ENCODE measurements at regions not wholly inside any gene's neighbourhood (a gene's known extent, or its start where the extent isn't known, plus 50 kb on each side); places are given as distances from the start of the nearest gene placed in this dataset.

GRCh38 chr5:53392073-53392472 is 88.4 kb upstream of the FST start:
- BruUV-seq (replicated peaks) = no TSS peak
- CTCF ChIA-PET (ENCODE audit: unreplicated experiment) = no interaction called here
- H4K20me1 ChIP-seq (ENCODE audit: insufficient read depth, low read length) = no peaks in the 10 kb centered on the region

GRCh38 chr5:53394808-53395207 is 85.6 kb upstream of the FST start:
- no peak for DNase-seq (ENCODE audit: low spot score)
- TF ChIP-seq CTCF (conservative IDR thresholded peaks at IDR 0.05; ENCODE audit: low read length) (no peak), EZH2phosphoT487 (IDR thresholded peaks at IDR 0.05; ENCODE audit: borderline replicate concordance, low read depth, low read length) (no peak)
- H3K79me2 ChIP-seq (ENCODE audit: insufficient read depth, low read depth, low read length) = no peaks in the 10 kb centered on the region
- ChIA-PET CTCF (ENCODE audit: unreplicated experiment) (no interaction called here), POLR2A (no interaction called here)
- no peaks in the 10 kb centered on the region for H3K9me2 ChIP-seq (ENCODE audit: insufficient read depth, low read length)
- H3K27ac ChIP-seq (ENCODE audit: low read depth, low read length, poor library complexity, severe bottlenecking) = no peak overlapping the region
- no peaks in the 10 kb centered on the region for H3K36me3 ChIP-seq (ENCODE audit: insufficient read depth, low read length)
- H3K9me3 ChIP-seq (ENCODE audit: low read length) = no peaks in the 10 kb centered on the region
- H2AFZ ChIP-seq (ENCODE audit: low read length) = no peak overlapping the region
- H3K4me3 ChIP-seq (ENCODE audit: low read depth, low read length, poor library complexity, severe bottlenecking) = no peak overlapping the region
- no peaks in the 10 kb centered on the region for H4K20me1 ChIP-seq (ENCODE audit: insufficient read depth, low read length)
- no peaks in the 10 kb centered on the region for H3K4me1 ChIP-seq (ENCODE audit: insufficient read depth, low read length, poor library complexity, severe bottlenecking)
- no TSS peak for BruUV-seq (replicated peaks)
- intact Hi-C loops (cut with micrococcal nuclease; ENCODE audit: unreplicated experiment) = no loop called here
- no peak overlapping the region for H3K4me2 ChIP-seq (ENCODE audit: low read length)

More at GRCh38 chr5:53392073-53392472, 88.4 kb upstream of the FST start:
- Histone ChIP-seq H3K36me3 (ENCODE audit: insufficient read depth, low read length) (no peaks in the 10 kb centered on the region), H3K79me2 (ENCODE audit: insufficient read depth, low read depth, low read length) (no peaks in the 10 kb centered on the region), H3K4me1 (ENCODE audit: insufficient read depth, low read length, poor library complexity, severe bottlenecking) (no peaks in the 10 kb centered on the region), H3K9me3 (ENCODE audit: low read length) (no peaks in the 10 kb centered on the region), H3K9me2 (ENCODE audit: insufficient read depth, low read length) (no peaks in the 10 kb centered on the region), H3K4me3 (ENCODE audit: low read depth, low read length, poor library complexity, severe bottlenecking) (no peak overlapping the region), H3K4me2 (ENCODE audit: low read length) (no peak overlapping the region), H2AFZ (ENCODE audit: low read length) (no peak overlapping the region), H3K27ac (ENCODE audit: low read depth, low read length, poor library complexity, severe bottlenecking) (no peak overlapping the region)
- intact Hi-C loops (cut with micrococcal nuclease; ENCODE audit: unreplicated experiment) = no loop called here
- TF ChIP-seq CTCF (conservative IDR thresholded peaks at IDR 0.05; ENCODE audit: low read length) (no peak), EZH2phosphoT487 (IDR thresholded peaks at IDR 0.05; ENCODE audit: borderline replicate concordance, low read depth, low read length) (no peak)
- POLR2A ChIA-PET = no interaction called here
- no peak for DNase-seq (ENCODE audit: low spot score)

GRCh38 chr5:53397141-53397757 is 83.2 kb upstream of the FST start:
- CTCF ChIA-PET (ENCODE audit: unreplicated experiment) = no interaction called here
- POLR2A ChIA-PET = no interaction called here
- H3K4me1 ChIP-seq (ENCODE audit: insufficient read depth, low read length, poor library complexity, severe bottlenecking) = no peaks in the 10 kb centered on the region
- no TSS peak for BruUV-seq (replicated peaks)
- TF ChIP-seq EZH2phosphoT487 (IDR thresholded peaks at IDR 0.05; ENCODE audit: borderline replicate concordance, low read depth, low read length) = no peak
- TF ChIP-seq CTCF (conservative IDR thresholded peaks at IDR 0.05; ENCODE audit: low read length) = no peak
- H3K9me2 ChIP-seq (ENCODE audit: insufficient read depth, low read length) = no peaks in the 10 kb centered on the region
- H3K4me3 ChIP-seq (ENCODE audit: low read depth, low read length, poor library complexity, severe bottlenecking) = no peak overlapping the region
- H3K27ac ChIP-seq (ENCODE audit: low read depth, low read length, poor library complexity, severe bottlenecking) = no peak overlapping the region
- H4K20me1 ChIP-seq (ENCODE audit: insufficient read depth, low read length) = no peaks in the 10 kb centered on the region
- H2AFZ ChIP-seq (ENCODE audit: low read length) = no peak overlapping the region
- H3K9me3 ChIP-seq (ENCODE audit: low read length) = no peaks in the 10 kb centered on the region
- DNase-seq (ENCODE audit: low spot score) = no peak
- H3K79me2 ChIP-seq (ENCODE audit: insufficient read depth, low read depth, low read length) = no peaks in the 10 kb centered on the region
- H3K36me3 ChIP-seq (ENCODE audit: insufficient read depth, low read length) = no peaks in the 10 kb centered on the region
- no peak overlapping the region for H3K4me2 ChIP-seq (ENCODE audit: low read length)
- intact Hi-C loops (cut with micrococcal nuclease; ENCODE audit: unreplicated experiment) = no loop called here

Measured in OCI-LY7 (cell line).